ENCODE measurements at regions not wholly inside any gene's neighbourhood (a gene's known extent, or its start where the extent isn't known, plus 50 kb on each side); places are given as distances from the start of the nearest gene placed in this dataset.

DNA sequence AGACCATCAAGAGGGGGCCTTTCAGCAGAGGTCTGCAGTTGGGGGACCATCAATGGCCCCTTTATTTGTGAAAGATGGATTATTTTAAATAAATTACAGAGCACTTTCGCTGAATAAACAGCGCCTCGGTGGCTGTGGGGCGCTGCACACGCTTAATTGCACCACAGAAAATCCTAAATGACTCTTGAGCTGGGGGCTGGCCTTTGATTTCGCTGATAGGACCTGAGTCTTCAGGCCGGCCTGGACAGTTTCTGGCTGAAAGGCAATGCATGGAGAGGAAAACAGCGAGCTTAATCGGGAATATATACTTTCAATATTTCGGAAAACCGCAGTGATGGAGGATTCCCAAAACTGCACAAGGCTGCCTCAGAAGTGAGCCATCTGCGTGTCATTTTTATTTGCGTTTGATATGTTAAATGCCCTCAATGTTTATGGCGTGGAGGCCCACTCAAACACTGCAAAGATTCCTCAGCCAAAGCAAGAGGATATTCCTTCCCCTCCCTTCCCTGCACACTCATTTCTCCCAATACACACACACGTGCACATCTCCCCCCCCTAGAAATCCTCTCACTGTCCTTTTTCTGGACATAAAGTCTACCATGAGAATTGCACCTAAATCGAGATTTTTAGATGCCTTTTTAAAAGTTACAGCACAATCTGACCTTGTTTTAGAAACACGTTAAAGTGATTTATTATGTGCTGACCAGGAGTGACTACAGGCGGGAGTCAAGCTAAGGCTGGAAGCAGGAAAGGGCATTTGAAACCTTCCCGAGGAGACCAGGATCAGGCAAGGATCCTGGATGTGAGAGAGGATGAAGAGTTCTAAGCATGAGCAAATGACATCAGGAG is 340.7 kb downstream of the RAB28 start:
- Histone ChIP-seq H3K27ac (ENCODE audit: low read depth, low read length) (no peak overlapping the region), H4K20me1 (ENCODE audit: insufficient read depth) (no peaks in the 10 kb centered on the region), H3K4me1 (ENCODE audit: control insufficient read depth in 1 of 2, insufficient read depth in 2 of 2, low read length in 2 of 2) (no peaks in the 10 kb centered on the region), H3K79me2 (ENCODE audit: insufficient read depth, low read length) (no peaks in the 10 kb centered on the region), H3K27me3 (ENCODE audit: insufficient read depth, low read length) (no peaks in the 10 kb centered on the region), H3K36me3 (ENCODE audit: control insufficient read depth in 1 of 2, insufficient read depth in 2 of 2, low read length in 2 of 2) (no peaks in the 10 kb centered on the region), H3K9ac (ENCODE audit: low read length) (no peak overlapping the region), H2AFZ (ENCODE audit: low read depth, low read length, poor library complexity, severe bottlenecking) (no peak overlapping the region), H3K9me2 (ENCODE audit: insufficient read depth) (no peaks in the 10 kb centered on the region), H3K9me3 (ENCODE audit: control insufficient read depth in 1 of 2, insufficient read depth in 1 of 2, low read depth in 1 of 2, low read length in 2 of 2) (no peaks in the 10 kb centered on the region), H3K4me2 (ENCODE audit: low read length) (no peak overlapping the region), H3K4me3 (replicated peaks in 1 of 2; ENCODE audit: low read depth in 1 of 2, low read length in 2 of 2) (no peak overlapping the region)
- no TSS peak for BruUV-seq (replicated peaks)
- ChIA-PET RAD21 (ENCODE audit: low non-redundant PET in 1 of 2, low total read pairs in 2 of 2, uncharacterized antibody in 2 of 2, unreplicated experiment in 2 of 2) (no interaction called here), POLR2A (no interaction called here), CTCF (no interaction called here)
- intact Hi-C loops (cut with micrococcal nuclease) = no loop called here
- ATAC-seq = no peak
- no peak for DNase-seq (ENCODE audit: low read depth, low spot score)
- TF ChIP-seq CTCF (IDR thresholded peaks at IDR 0.05 in 2 of 3, conservative IDR thresholded peaks at IDR 0.05 in 1 of 3; ENCODE audit: borderline replicate concordance in 1 of 3, insufficient read depth in 1 of 3, low read depth in 2 of 3, low read length in 2 of 3) = no peak
- TF ChIP-seq CBX3 (IDR thresholded peaks at IDR 0.05; ENCODE audit: low read depth) = no peak
- no peak for TF ChIP-seq SP1 (IDR thresholded peaks at IDR 0.05; ENCODE audit: low read depth)
- no peak for TF ChIP-seq FOSL1 (IDR thresholded peaks at IDR 0.05; ENCODE audit: low read depth)
- no peak for TF ChIP-seq EZH2phosphoT487 (IDR thresholded peaks at IDR 0.05; ENCODE audit: borderline replicate concordance)
- no peak for TF ChIP-seq SRF (IDR thresholded peaks at IDR 0.05; ENCODE audit: low read depth)
- TF ChIP-seq RAD21 (IDR thresholded peaks at IDR 0.05; ENCODE audit: low read depth) = no peak
- TF ChIP-seq TCF7L2 (IDR thresholded peaks at IDR 0.05; ENCODE audit: borderline replicate concordance, extremely low read depth, insufficient read depth, insufficient read length) = no peak
- TF ChIP-seq ZBTB33 (IDR thresholded peaks at IDR 0.05; ENCODE audit: extremely low read depth, insufficient replicate concordance, low read length) = no peak
- TF ChIP-seq POLR2A (IDR thresholded peaks at IDR 0.05; ENCODE audit: borderline replicate concordance, extremely low read depth, insufficient read depth, insufficient read length) = no peak
- no peak for TF ChIP-seq EGR1 (IDR thresholded peaks at IDR 0.05; ENCODE audit: low read depth)
- no peak for TF ChIP-seq CEBPB (IDR thresholded peaks at IDR 0.05; ENCODE audit: low read depth)
- TF ChIP-seq JUND (IDR thresholded peaks at IDR 0.05) = no peak
- TF ChIP-seq, protein P1, sequence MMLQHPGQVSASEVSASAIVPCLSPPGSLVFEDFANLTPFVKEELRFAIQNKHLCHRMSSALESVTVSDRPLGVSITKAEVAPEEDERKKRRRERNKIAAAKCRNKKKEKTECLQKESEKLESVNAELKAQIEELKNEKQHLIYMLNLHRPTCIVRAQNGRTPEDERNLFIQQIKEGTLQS (IDR thresholded peaks at IDR 0.05) = no peak
